Gastroesophageal sphincter (tissue), 3 donors: ENCODE measurements at regions not wholly inside any gene's neighbourhood (a gene's known extent, or its start where the extent isn't known, plus 50 kb on each side); places are given as distances from the start of the nearest gene placed in this dataset.

Source experiments
- CTCF ChIP-seq, 4 experiments: fragments of 200-600 bp in 2 of 4; fragments of 450-650 bp in 2 of 4; sonication (generic) in 1 of 4; IDR thresholded peaks; one replicate each; pipeline ENCODE4 v1.5.1; 2017 to 2019; ENCODE audit warnings: antibody characterized with exemption in 4 of 4, mild to moderate bottlenecking in 2 of 4, moderate library complexity in 2 of 4
- EP300 ChIP-seq: sonication (generic); formaldehyde crosslinking; IDR thresholded peaks from one replicate; pipeline ENCODE4 v1.6.1; 2017; ENCODE audit warnings: antibody characterized with exemption, mild to moderate bottlenecking
- POLR2A ChIP-seq, 2 donors: fragments of 450-650 bp; IDR thresholded peaks; one replicate each; pipeline ENCODE4 v1.6.1; 2017; ENCODE audit warnings: antibody characterized with exemption in 2 of 2, mild to moderate bottlenecking in 2 of 2, moderate library complexity in 1 of 2
- POLR2AphosphoS5 ChIP-seq: sonication (generic); formaldehyde crosslinking; IDR thresholded peaks from one replicate; pipeline ENCODE4 v1.6.1; 2017; ENCODE audit warnings: antibody characterized with exemption

GRCh38 chr2:58517881-58518280 is 276.8 kb upstream of the FANCL start:
- TF ChIP-seq CTCF (IDR thresholded peaks at IDR 0.05) (no peak), EP300 (no peak), POLR2A (IDR thresholded peaks at IDR 0.05) (no peak), POLR2AphosphoS5 (no peak)
